HuH-7 (cell line): ENCODE measurements at regions not wholly inside any gene's neighbourhood (a gene's known extent, or its start where the extent isn't known, plus 50 kb on each side); places are given as distances from the start of the nearest gene placed in this dataset.
"Not testable (repeated sequence)": the region's sequence is repeated elsewhere in the genome, so short reads cannot be mapped to it uniquely, and the experiment has no call there.

ENCODE experiments used
- DNase-seq: peaks from one replicate; pipeline ENCODE4 v3.0.0; 2011; ENCODE audit warnings: low spot score

- no peak for DNase-seq
Measured at GRCh38 chr17:12195418-12195817, 174.7 kb downstream of the MAP2K4 start.

- DNase-seq: no peak
Measured at GRCh38 chr17:12201294-12201880, 180.7 kb downstream of the MAP2K4 start.

- DNase-seq: no peak
Measured at GRCh38 chr17:12209632-12210191, 189.0 kb downstream of the MAP2K4 start.

DNA sequence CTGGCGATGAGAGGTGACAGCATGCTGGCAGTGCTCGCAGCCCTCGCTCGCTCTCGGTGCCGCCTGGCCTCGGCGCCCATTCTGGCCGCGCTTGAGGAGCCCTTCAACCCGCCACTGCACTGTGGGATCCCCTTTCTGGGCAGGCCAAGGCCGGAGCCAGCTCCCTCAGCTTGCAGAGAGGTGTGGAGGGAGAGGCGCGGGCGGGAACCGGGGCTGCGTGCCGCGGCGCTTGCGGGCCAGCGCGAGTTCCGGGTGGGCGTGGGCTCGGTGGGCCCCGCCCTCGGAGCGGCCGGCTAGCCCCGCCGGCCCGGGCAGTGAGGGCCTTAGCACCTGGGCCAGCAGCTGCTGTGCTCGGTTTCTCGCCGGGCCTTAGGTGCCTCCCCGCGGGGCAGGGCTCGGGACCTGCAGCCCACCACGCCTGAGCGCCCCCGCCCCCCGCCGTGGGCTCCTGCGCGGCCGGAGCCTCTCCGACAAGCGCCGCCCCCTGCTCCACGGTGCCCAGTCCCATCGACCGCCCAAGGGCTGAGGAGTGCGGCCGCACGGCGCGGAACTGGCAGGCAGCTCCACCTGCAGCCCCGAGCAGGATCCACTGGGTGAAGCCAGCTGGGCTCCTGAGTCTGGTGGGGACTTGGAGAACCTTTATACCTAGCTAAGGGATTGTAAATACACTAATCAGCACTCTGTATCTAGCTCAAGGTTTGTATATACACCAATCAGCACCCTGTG lies 200.2 kb downstream of the MAP2K4 start:
- DNase-seq: not testable (repeated sequence)

- DNase-seq: no peak
Measured at GRCh38 chr17:12222392-12222791, 201.7 kb downstream of the MAP2K4 start.

GRCh38 chr17:12227547-12227946 lies 206.9 kb downstream of the MAP2K4 start:
- DNase-seq: no peak

DNA sequence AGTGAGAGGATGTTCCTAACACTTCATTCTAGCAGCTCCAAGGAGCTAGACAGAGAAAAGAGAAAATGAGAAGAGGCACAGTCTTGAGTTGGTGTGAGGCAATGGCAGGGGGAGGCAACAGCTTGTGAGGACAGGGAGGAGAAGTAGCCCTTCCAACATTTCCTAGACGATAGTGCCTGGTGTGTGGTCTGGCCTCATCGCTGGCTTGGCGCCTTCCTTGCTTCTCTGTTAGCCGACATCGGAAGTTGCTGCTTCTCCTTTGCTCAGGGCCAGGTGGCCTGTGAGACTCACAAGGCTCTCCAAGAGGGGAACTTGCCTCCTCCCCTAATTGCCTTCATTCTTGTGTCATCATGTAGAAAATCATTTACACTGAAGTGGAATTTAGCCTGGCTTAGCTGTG lies 208.7 kb downstream of the MAP2K4 start:
- no peak for DNase-seq

GRCh38 chr17:12230481-12231354 lies 210.0 kb downstream of the MAP2K4 start:
- no peak for DNase-seq

DNA sequence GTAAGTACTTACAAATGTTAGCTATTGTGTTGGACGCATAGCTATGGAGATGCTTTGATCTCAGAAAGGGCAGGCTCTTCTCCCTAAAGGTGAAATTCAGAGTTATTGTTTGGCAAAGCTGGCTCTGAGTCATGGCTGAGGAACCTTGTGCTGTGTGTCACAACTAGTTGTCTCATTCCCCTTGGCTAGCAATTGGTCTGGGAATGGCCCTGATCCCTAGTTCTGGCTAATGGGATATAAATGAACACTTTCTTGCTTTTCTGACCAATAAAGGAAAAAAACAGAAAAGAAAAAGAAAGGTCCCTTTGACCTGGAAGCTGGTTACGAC lies 210.6 kb downstream of the MAP2K4 start:
- no peak for DNase-seq

DNA sequence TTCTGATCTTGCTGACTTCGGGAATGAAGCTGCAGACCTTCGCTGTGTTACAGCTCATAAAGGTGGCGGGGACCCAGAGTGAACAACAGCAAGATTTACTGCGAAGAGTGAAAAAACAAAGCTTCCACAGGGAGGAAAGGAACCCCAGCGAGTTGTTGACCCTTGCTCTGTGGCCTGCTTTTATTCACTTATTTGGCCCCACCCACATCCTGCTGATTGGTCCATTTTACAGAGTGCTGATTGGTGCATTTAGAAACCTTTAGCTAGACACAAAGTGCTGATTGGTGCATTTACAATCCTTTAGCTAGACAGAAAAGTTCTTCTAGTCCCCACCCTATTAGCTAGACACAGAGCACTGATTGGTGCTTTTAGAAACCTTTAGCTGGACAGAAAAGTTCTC lies 218.3 kb downstream of the MAP2K4 start:
- DNase-seq: not testable (repeated sequence)

DNA sequence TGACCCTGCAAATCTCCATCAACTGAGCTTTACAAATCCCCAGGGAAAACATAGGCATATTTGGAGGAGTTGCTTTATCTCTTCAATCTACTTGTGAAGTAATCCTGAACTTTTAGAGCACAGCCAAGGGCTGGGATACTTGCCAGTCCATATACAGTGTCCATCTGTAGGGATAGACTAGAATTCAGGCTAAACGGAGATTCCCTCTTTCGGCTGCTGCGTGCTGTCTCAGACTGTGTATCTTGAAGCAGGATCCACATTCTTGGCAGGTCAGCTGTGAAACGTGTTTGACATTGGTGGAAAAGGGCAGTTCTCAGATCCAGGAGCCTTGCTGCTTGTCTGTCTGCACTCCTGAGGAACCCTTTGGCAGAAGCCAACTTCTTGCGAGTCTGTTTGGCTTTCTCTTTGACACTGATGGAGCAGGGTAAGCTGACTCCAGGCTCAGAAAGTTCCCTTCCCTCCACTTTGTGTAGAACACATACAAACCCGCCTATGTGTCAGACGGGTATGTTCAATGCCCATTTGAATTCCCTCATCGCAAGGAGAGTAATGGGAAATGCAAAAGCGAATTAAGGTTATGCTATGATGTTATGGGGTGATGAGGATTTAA lies 221.8 kb downstream of the MAP2K4 start:
- DNase-seq: no peak

- DNase-seq: no peak
Measured at GRCh38 chr17:12247761-12248160, 227.1 kb downstream of the MAP2K4 start.

GRCh38 chr17:12250973-12251372 lies 230.3 kb downstream of the MAP2K4 start:
- no peak for DNase-seq

- DNase-seq: no peak
Measured at GRCh38 chr17:12252462-12252861, 231.8 kb downstream of the MAP2K4 start.

- DNase-seq: no peak
Measured at GRCh38 chr17:12254460-12254859, 233.8 kb downstream of the MAP2K4 start.

DNA sequence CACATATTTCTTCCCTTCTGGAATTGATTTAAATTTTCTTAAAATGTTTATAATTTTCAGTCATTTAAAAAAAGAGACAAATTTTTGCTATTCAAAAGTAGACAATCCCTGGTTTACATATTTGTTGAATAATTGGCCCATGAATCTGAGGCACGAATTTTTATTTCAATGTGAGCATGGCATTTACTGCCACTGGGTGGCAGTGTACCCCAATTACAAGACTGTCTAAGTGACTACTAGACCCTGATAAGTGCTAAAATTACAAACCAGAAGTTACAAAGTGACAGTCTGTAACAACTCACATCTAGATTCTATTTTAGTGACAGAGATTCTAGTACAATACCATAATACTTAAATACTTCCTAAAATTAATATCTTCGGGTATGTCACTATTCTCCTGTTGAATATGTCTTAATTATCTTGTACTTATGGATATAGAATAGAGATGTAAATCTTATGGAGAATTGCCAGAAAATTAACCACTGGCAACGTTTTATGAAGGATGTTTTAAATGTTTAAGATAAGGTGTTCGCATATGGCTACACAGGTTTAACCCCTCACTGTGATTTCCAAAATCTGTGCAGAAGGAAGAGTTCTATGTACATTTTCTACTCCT lies 235.8 kb downstream of the MAP2K4 start:
- peak; percentile 16 for DNase-seq

DNA sequence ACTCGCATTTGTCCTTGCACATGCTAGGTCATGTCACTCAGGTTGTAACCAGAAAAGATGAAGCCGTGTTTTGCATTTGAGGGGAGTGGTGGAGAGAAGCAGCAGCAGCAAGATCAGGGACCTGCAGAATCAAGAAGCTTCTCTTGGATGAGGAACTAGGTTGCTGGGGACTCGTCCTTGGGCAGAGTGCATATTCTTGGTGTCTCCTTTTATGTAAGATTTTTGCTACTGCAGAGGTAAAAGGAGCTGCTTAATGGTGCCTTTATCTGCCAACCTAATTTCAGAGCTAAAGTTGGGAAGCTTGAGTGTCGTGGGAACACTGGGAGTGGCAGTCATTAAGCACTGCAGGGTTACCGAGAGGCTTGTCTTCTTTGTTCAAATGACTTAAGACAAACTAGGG lies 236.5 kb downstream of the MAP2K4 start:
- no peak for DNase-seq

GRCh38 chr17:12261354-12261753 lies 240.7 kb downstream of the MAP2K4 start:
- DNase-seq: no peak

GRCh38 chr17:12269751-12270150 lies 249.1 kb downstream of the MAP2K4 start:
- DNase-seq: no peak

DNA sequence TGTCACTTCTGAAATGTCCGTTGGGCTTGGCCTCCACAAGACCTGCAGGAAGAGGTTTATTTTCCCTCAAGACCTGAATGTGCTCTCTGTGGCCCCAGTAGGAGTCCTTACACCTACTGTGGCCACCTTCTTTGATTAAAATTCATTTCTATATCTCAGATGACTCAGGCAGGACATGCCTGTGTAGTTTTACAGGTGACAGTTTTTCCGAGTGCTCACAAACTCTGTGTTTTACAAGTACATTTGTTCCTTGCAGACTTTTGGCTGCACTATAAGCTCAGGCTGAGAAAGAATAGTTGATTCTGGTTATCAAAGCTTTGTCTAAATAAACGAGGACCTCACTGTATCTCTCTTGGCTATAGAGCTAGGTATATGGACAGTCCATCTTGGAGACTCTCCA lies 257.1 kb downstream of the MAP2K4 start:
- no peak for DNase-seq

- no peak for DNase-seq
Measured at GRCh38 chr17:12282056-12282455, 261.4 kb downstream of the MAP2K4 start.

- DNase-seq: no peak
Measured at GRCh38 chr17:12287953-12288352, 267.3 kb downstream of the MAP2K4 start.
